ENCODE measurements at regions not wholly inside any gene's neighbourhood (a gene's known extent, or its start where the extent isn't known, plus 50 kb on each side); places are given as distances from the start of the nearest gene placed in this dataset.

- H3K27ac ChIP-seq (ENCODE audit: insufficient read depth, low read depth, low read length): no peak overlapping the region
- H3K27me3 ChIP-seq (ENCODE audit: control insufficient read depth in 2 of 2, insufficient read depth in 2 of 2, low read length in 2 of 2): no peaks in the 10 kb centered on the region
- dilution Hi-C loops (cut with MboI; ENCODE audit: extremely low pct_ligation_motif_present, low sequenced_read_pairs): no loop called here
- TF ChIP-seq GATA2 (IDR thresholded peaks at IDR 0.05; ENCODE audit: insufficient read depth, insufficient read length, low read depth, low read length): no peak
- TF ChIP-seq MAX (IDR thresholded peaks at IDR 0.05; ENCODE audit: insufficient read depth, insufficient read length): no peak
- TF ChIP-seq POLR2A (IDR thresholded peaks at IDR 0.05; ENCODE audit: low read depth, low read length): no peak
- TF ChIP-seq MYC (IDR thresholded peaks at IDR 0.05; ENCODE audit: low read depth, low read length): no peak
- TF ChIP-seq CTCF (IDR thresholded peaks at IDR 0.05; ENCODE audit: extremely low read depth in 1 of 2, insufficient read depth in 1 of 2, low read depth in 1 of 2, low read length in 2 of 2): no peak
- no peak for TF ChIP-seq EZH2 (IDR thresholded peaks at IDR 0.05; ENCODE audit: borderline replicate concordance, low read depth, low read length, severe bottlenecking)
- no peaks in the 10 kb centered on the region for H3K79me2 ChIP-seq (ENCODE audit: control insufficient read depth, insufficient read depth, low read length)
- DNase-seq (ENCODE audit: low read depth, low spot score): no peak
- POLR2A ChIA-PET: no interaction called here
- CTCF ChIA-PET: no interaction called here
- no peaks in the 10 kb centered on the region for H3K9me1 ChIP-seq (replicated peaks; ENCODE audit: control insufficient read depth, extremely low read depth, insufficient read depth, low read length)
- no peak overlapping the region for H3K9ac ChIP-seq (replicated peaks; ENCODE audit: extremely low read depth, insufficient read depth, low read length)
- H3K4me2 ChIP-seq (ENCODE audit: insufficient read depth, low read length): no peak overlapping the region
- peaks cover 7% of the 10 kb centered on the region for H3K9me3 ChIP-seq (replicated peaks; ENCODE audit: control insufficient read depth, insufficient read depth, low read length)
- BruUV-seq (replicated peaks): no TSS peak
- H3K4me1 ChIP-seq (ENCODE audit: control insufficient read depth, extremely low read depth, insufficient read depth, low read length): no peaks in the 10 kb centered on the region
- no peaks in the 10 kb centered on the region for H3K36me3 ChIP-seq (ENCODE audit: control insufficient read depth in 2 of 2, extremely low read depth in 1 of 2, insufficient read depth in 2 of 2, low read length in 2 of 2)
- no peak overlapping the region for H3K4me3 ChIP-seq (replicated peaks in 1 of 3; ENCODE audit: insufficient read depth in 1 of 3, low read depth in 1 of 3, low read length in 3 of 3)
- H2AFZ ChIP-seq (ENCODE audit: low read depth, low read length): no peak overlapping the region
- H4K20me1 ChIP-seq (replicated peaks; ENCODE audit: control insufficient read depth, extremely low read depth, insufficient read depth, low read length): no peaks in the 10 kb centered on the region
- intact Hi-C loops (cut with micrococcal nuclease): no loop called here
- FAIRE-seq: no peak
Measured at GRCh38 chr16:7057458-7057857, 275.2 kb upstream of the RBFOX1 start.

GRCh38 chr16:7055443-7055842 is 277.2 kb upstream of the RBFOX1 start:
- Histone ChIP-seq H3K4me2 (ENCODE audit: insufficient read depth, low read length) (no peak overlapping the region), H3K27me3 (ENCODE audit: control insufficient read depth in 2 of 2, insufficient read depth in 2 of 2, low read length in 2 of 2) (no peaks in the 10 kb centered on the region), H3K4me3 (replicated peaks in 1 of 3; ENCODE audit: insufficient read depth in 1 of 3, low read depth in 1 of 3, low read length in 3 of 3) (no peak overlapping the region), H3K9me1 (replicated peaks; ENCODE audit: control insufficient read depth, extremely low read depth, insufficient read depth, low read length) (no peaks in the 10 kb centered on the region), H3K9ac (replicated peaks; ENCODE audit: extremely low read depth, insufficient read depth, low read length) (no peak overlapping the region), H3K36me3 (ENCODE audit: control insufficient read depth in 2 of 2, extremely low read depth in 1 of 2, insufficient read depth in 2 of 2, low read length in 2 of 2) (no peaks in the 10 kb centered on the region), H3K79me2 (ENCODE audit: control insufficient read depth, insufficient read depth, low read length) (no peaks in the 10 kb centered on the region), H4K20me1 (replicated peaks; ENCODE audit: control insufficient read depth, extremely low read depth, insufficient read depth, low read length) (no peaks in the 10 kb centered on the region), H3K4me1 (ENCODE audit: control insufficient read depth, extremely low read depth, insufficient read depth, low read length) (no peaks in the 10 kb centered on the region), H3K27ac (ENCODE audit: insufficient read depth, low read depth, low read length) (no peak overlapping the region), H3K9me3 (replicated peaks; ENCODE audit: control insufficient read depth, insufficient read depth, low read length) (peaks cover 7% of the 10 kb centered on the region), H2AFZ (ENCODE audit: low read depth, low read length) (no peak overlapping the region)
- DNase-seq (ENCODE audit: low read depth, low spot score) (no peak), FAIRE-seq (no peak)
- intact Hi-C loops (cut with micrococcal nuclease) (no loop called here), dilution Hi-C loops (cut with MboI; ENCODE audit: extremely low pct_ligation_motif_present, low sequenced_read_pairs) (no loop called here)
- no peak for TF ChIP-seq CTCF (IDR thresholded peaks at IDR 0.05; ENCODE audit: extremely low read depth in 1 of 2, insufficient read depth in 1 of 2, low read depth in 1 of 2, low read length in 2 of 2)
- no peak for TF ChIP-seq MAX (IDR thresholded peaks at IDR 0.05; ENCODE audit: insufficient read depth, insufficient read length)
- no peak for TF ChIP-seq POLR2AphosphoS5 (IDR thresholded peaks at IDR 0.05; ENCODE audit: insufficient read depth, low read depth, low read length)
- TF ChIP-seq JUN (IDR thresholded peaks at IDR 0.05; ENCODE audit: borderline replicate concordance, insufficient read depth, insufficient read length, low read depth): no peak
- TF ChIP-seq EZH2 (IDR thresholded peaks at IDR 0.05; ENCODE audit: borderline replicate concordance, low read depth, low read length, severe bottlenecking): no peak
- TF ChIP-seq POLR2A (IDR thresholded peaks at IDR 0.05; ENCODE audit: low read depth, low read length): no peak
- no peak for TF ChIP-seq MYC (IDR thresholded peaks at IDR 0.05; ENCODE audit: low read depth, low read length)
- no peak for TF ChIP-seq FOS (IDR thresholded peaks at IDR 0.05; ENCODE audit: borderline replicate concordance, insufficient read depth, low read length)
- TF ChIP-seq GATA2 (IDR thresholded peaks at IDR 0.05; ENCODE audit: insufficient read depth, insufficient read length, low read depth, low read length): no peak
- BruUV-seq (replicated peaks): no TSS peak
- POLR2A ChIA-PET: no interaction called here
- CTCF ChIA-PET: no interaction called here
